Activated CD4-positive, alpha-beta T cell treated with anti-CD3 and anti-CD28 coated beads, Interleukin-10, Interleukin-2, amounts not matched to agents 100 ng/mL and 50 ng/mL, durations not matched to agents 16 hours and 8 hours (primary cell): ENCODE measurements at regions not wholly inside any gene's neighbourhood (a gene's known extent, or its start where the extent isn't known, plus 50 kb on each side); places are given as distances from the start of the nearest gene placed in this dataset.
"Not testable (repeated sequence)": the region's sequence is repeated elsewhere in the genome, so short reads cannot be mapped to it uniquely, and the experiment has no call there.

Experiments
- DNase-seq: peaks from one replicate; pipeline ENCODE4 v3.0.0-alpha.2; 2020

GRCh38 chr5:38607396-38607795, 51.0 kb upstream of the LIFR start:
- DNase-seq = no peak

DNA sequence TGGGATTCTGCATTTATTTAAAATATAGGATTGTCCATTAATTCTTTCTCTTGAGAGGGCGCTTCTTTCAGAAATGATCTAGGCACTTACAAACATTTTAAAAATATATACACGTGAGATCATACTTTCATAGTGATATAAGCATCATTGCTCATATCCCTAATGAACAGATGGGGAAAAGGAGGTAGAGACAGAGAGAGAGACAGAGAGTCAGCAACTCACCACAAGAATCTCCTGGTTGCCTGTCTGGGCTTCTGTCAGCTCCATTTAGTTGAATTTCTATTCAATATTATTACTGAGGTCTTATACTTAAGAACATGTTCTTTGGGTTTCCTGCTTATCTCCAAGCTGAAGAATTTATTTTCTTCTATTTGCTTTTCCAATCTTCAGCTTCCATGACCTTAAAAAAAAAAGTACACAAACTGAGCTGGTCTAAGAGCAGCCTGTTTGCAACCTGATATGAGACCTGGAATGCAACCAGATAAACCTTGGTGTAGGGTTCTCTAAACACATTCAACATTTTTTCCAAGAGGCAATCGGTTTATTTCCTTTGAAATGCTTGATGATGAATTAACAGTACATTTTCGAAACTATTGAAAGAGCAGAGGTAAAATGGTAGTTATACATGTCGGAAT, 51.6 kb upstream of the LIFR start:
- DNase-seq = no peak

- no peak for DNase-seq
Observed at GRCh38 chr5:38608874-38609273, 52.4 kb upstream of the LIFR start.

GRCh38 chr5:38612851-38613250, 56.4 kb upstream of the LIFR start:
- DNase-seq = no peak

- no peak for DNase-seq
Observed at GRCh38 chr5:38613490-38613889, 57.0 kb upstream of the LIFR start.

- no peak for DNase-seq
Observed at GRCh38 chr5:38613992-38614836, 57.8 kb upstream of the LIFR start.

DNA sequence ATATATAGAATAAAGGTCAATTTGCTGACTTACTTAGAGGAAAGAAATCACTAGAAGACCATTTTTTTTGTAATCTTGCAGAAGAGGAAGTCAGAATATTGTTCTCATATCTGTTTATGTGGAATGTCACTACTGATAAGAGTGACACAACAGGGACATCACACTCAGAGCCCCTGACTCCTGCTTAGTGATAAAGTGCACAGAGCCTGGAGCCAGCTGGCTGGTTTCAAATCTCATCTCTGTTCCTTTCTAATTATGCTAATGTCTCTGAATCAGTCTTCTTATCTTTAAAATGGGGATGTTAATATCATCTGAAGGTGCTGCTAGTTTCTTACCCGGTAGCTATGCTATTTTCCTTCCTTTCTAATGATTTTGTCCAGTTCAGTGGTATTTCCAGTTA, 58.6 kb upstream of the LIFR start:
- DNase-seq = no peak

GRCh38 chr5:38615981-38616451, 59.6 kb upstream of the LIFR start:
- no peak for DNase-seq

DNA sequence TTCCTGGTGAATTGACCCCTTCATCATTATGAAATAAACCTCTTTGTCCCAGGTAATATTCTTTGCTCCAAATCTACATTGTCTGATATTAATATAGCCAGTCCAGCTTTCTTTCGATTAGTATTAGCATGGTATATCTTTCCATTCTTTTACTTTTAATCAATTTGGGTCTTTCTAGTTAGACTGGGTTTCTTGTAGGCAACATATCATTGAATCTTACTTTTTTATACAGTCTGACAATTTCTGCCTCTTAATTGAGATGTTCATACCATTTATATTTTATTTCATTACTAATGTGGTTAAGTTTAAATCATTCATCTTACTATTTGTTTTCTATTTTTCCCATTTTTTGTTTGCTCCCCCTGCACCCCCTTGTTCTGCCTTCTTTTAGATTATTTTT, 61.7 kb upstream of the LIFR start:
- DNase-seq = no peak

DNA sequence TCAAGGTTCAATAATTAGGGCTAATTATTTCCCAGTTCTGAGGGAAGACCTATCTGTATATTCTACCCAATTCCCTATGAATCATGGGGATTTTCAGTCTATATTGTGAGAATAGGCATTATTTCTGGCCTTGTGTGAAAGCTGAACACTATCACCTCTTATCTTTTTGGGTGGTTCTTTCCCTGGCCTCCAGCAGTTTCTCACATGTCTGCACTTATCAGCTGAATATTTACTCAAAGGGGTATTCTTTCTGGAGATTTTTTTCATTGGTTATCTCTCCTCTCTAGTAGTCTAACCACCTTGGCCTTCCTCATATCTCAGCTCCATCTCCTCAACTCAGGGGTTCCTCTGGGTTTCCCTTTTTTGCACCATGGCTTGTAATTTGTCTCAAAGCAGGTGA, 64.9 kb upstream of the LIFR start:
- DNase-seq = no peak

- no peak for DNase-seq
Observed at GRCh38 chr5:38621840-38622437, 65.5 kb upstream of the LIFR start.

DNA sequence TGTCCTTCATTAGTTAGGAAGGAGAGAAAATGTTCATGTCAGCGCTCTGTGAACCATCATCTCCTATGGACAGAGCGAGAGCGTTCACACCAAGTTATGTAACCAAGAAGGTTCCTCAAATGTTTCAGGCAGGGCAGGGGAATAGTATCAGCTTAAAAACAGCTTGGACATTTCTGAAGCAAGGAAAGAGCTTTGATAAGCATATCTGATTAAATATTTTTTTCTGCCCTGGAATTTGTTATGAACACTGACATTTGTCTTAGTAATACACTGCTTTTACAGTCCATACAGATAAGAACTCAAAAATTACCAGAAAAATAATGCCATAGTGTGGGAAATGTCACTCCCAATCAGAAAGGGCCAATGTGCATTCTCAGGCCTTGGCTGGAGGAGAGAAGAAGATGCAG, 66.3 kb upstream of the LIFR start:
- DNase-seq = no peak

DNA sequence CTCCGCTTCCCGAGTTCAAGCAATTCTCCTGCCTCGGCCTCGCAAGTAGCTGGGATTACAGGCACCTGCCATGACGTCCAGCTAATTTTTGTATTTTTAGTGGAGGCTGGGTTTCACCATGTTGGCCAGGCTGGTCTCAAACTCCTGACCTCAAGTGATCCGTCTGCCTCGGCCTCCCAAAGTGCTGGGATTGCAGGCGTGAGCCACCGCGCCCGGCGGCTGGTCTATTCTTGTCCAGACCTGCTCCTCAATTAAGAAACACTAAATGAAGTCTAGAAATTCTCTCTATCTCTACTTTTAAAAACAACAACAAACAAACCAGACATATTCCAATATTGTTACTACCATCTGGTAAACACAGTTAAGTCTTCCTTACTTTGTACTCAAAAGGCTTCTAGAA, 68.1 kb upstream of the LIFR start:
- not testable (repeated sequence) for DNase-seq

- DNase-seq = not testable (repeated sequence)
Observed at GRCh38 chr5:38631376-38631775, 74.9 kb upstream of the LIFR start.

- DNase-seq = peak; percentile 22
Observed at GRCh38 chr5:38634568-38635369, 78.3 kb upstream of the LIFR start.

DNA sequence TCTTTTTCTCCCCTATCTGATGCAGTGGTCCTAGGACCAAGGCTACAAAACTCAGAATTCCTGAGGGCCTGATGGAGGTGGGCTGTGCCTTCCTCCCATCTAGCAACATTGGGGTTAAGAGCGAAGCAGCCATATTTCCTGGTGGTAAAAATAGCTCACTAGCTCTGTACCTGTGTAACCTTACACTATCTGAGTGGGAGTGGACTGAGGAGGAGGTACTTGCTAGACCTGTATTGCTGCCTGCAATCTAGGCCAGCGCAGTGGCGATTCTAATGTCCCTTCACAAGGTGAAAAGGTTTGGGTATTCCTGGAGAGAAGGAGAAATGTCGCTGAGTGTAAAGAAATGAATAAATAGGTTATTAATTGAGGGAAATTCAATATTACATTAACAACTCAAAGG, 80.2 kb upstream of the LIFR start:
- DNase-seq = no peak

- no peak for DNase-seq
Observed at GRCh38 chr5:38638656-38639055, 82.2 kb upstream of the LIFR start.

GRCh38 chr5:38639377-38640358, 83.2 kb upstream of the LIFR start:
- DNase-seq = no peak

GRCh38 chr5:38641003-38641402, 84.6 kb upstream of the LIFR start:
- no peak for DNase-seq

DNA sequence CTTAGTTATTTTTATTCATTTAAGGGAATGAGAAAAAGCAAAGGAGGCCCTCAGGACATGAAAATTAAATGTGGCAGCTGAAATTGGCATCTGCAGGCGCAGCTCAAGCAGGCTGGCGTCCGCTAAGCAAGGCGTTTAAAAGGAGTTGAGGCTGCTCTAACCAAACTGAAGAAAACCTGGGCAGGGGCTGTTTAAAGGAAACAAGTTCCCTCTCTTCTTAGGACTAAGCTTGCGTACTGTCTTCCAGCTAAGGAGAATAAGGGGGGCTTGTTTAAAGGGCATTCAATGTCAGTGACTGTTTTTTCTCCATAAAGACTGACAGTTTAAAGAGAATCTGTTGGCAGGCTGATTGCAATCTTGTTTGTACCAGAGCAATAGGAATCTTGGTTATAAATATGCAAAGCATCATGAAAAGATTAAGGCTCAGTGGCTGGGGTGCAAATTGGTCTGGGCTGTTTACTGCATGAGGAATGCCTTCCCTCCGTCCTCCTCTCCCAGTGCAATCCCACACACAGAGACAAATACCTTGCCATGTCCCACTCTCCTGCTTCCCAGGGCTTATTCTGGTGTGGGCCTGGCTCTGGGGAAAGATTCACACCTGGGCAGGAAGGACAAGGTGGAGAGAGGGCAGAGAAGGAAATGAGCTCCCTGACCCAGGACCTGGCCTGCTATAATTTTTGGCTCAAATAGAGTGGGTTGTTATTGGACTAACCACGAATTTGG, 85.9 kb upstream of the LIFR start:
- DNase-seq = no peak

DNA sequence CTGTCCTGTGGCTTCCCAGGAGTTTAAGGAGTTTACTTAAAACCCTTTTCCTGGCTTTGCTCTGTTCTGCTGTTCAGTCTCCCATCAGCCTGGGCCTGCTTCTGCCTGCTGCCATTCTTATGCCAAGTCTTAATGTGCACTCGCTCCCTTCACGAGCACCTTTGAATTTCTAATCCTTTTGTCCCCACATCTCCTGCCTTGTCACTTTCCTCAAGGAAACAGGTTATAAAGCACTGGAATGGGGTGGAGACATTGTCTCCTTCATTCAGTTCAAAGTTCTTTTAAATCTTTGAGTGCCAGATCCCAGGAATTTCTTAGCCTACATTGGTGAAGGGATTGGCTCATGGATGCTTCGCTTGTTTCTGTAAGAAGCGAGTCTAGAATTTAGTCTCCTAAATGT, 87.2 kb upstream of the LIFR start:
- no peak for DNase-seq
